Stomach smooth muscle (tissue), 2 donors: ENCODE measurements at regions not wholly inside any gene's neighbourhood (a gene's known extent, or its start where the extent isn't known, plus 50 kb on each side); places are given as distances from the start of the nearest gene placed in this dataset.

Experiments used
- H3K27ac ChIP-seq: one replicate; pipeline ENCODE4 v1.7.0; 2013; ENCODE audit warnings: mild to moderate bottlenecking, low read length, inconsistent platforms
- H3K27me3 ChIP-seq, 2 donors: one replicate each; pipeline ENCODE4 v1.7.0; 2013; ENCODE audit warnings: low read length in 2 of 2; ENCODE audit not compliant: insufficient read depth in 2 of 2, control insufficient read depth in 1 of 2
- H3K36me3 ChIP-seq, 2 donors: one replicate each; pipeline ENCODE4 v1.7.0; 2013; ENCODE audit warnings: low read length in 2 of 2; ENCODE audit not compliant: control insufficient read depth in 2 of 2, insufficient read depth in 2 of 2
- H3K4me1 ChIP-seq: one replicate; pipeline ENCODE4 v1.7.0; 2013; ENCODE audit warnings: low read length; ENCODE audit not compliant: control insufficient read depth, insufficient read depth
- H3K4me3 ChIP-seq, 2 donors: one replicate each; pipeline ENCODE4 v1.7.0; 2013; ENCODE audit warnings: low read length in 2 of 2
- H3K9ac ChIP-seq, 2 donors: one replicate each; pipeline ENCODE4 v1.7.0; 2013; ENCODE audit warnings: low read length in 2 of 2, mild to moderate bottlenecking in 1 of 2
- H3K9me3 ChIP-seq, 2 donors: one replicate each; pipeline ENCODE4 v1.7.0; 2013; ENCODE audit warnings: low read length in 2 of 2; ENCODE audit not compliant: control insufficient read depth in 2 of 2
- donor health status: healthy.
- donor health status: Pancreatic carcinoma.

DNA sequence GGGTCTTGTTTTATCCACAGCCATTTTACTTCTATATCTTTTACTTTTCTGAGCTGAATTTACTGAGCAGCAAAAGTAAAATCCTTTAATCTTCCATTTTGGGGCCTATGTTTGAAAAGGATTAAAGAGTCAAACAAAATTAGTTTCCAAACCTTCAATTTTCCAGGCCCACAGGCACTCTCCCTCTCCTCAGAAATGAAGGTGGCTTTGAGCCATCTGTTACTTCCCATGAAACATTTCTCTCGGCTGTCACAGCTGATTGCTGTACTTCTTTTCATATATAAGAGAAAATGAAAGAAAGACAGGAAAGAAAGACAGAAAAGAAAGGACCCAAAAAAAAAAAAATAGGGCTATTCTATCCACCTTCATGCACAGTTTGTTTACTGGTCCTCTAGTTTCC is 194.9 kb downstream of the LACC1 start:
- Histone ChIP-seq H3K9ac (peak overlapping the region in 1 of 2 donors; percentile 15), H3K9me3 (no peaks in the 10 kb centered on the region), H3K4me1 (peaks cover 3% of the 10 kb centered on the region), H3K4me3 (no peak overlapping the region), H3K36me3 (no peaks in the 10 kb centered on the region), H3K27ac (no peak overlapping the region), H3K27me3 (no peaks in the 10 kb centered on the region)

- Histone ChIP-seq H3K4me3 (no peak overlapping the region), H3K27ac (no peak overlapping the region), H3K9me3 (no peaks in the 10 kb centered on the region), H3K27me3 (no peaks in the 10 kb centered on the region), H3K36me3 (no peaks in the 10 kb centered on the region), H3K4me1 (peaks cover 3% of the 10 kb centered on the region), H3K9ac (peak overlapping the region in 1 of 2 donors; percentile 15)
Observed at GRCh38 chr13:44075113-44075512, 195.4 kb downstream of the LACC1 start.

- Histone ChIP-seq H3K4me3 (no peak overlapping the region), H3K9me3 (no peaks in the 10 kb centered on the region), H3K36me3 (no peaks in the 10 kb centered on the region), H3K4me1 (peaks cover 3% of the 10 kb centered on the region), H3K27ac (no peak overlapping the region), H3K27me3 (no peaks in the 10 kb centered on the region), H3K9ac (no peak overlapping the region)
Observed at GRCh38 chr13:44078806-44079376, 199.2 kb downstream of the LACC1 start.

DNA sequence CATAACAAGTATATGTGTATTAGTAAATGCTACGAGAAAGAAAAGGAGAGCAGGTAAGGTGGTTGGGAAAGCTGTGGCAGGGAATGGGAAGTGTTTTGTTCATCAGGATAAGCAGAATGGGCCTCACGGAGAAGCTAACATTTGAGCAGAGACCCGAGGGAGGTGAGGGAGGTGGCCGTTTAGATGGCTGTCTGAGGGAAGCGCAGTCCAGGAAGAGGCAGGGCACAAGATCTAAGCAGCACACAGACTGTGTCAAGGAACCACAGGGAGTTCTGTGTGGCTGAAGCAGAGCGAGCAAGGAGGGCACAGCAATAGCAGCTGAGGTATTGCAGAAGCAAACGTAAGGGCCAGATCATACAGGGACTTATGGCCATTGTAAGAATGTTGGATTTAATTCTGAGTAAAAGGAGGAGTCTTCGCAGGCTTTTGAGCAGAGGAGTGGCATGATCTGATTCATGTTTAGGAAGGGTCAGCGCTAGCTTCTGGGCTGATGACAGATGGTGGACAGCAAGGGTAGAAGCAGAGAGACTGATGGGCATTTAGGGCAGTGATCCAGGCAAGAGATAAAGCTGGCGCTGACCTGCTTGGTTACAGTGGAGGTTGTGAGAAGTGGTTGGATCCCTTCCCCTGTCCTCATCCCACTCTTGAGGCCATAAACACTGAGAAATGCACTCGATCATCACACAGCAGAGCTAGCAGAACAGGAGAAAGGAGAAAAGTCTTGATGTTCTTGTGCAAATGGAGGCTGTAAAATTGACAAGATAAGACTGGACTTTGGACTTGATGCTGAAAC is 199.9 kb downstream of the LACC1 start:
- Histone ChIP-seq H3K4me1 (peaks cover 3% of the 10 kb centered on the region), H3K9me3 (no peaks in the 10 kb centered on the region), H3K27me3 (no peaks in the 10 kb centered on the region), H3K9ac (no peak overlapping the region), H3K4me3 (no peak overlapping the region), H3K36me3 (no peaks in the 10 kb centered on the region), H3K27ac (no peak overlapping the region)

DNA sequence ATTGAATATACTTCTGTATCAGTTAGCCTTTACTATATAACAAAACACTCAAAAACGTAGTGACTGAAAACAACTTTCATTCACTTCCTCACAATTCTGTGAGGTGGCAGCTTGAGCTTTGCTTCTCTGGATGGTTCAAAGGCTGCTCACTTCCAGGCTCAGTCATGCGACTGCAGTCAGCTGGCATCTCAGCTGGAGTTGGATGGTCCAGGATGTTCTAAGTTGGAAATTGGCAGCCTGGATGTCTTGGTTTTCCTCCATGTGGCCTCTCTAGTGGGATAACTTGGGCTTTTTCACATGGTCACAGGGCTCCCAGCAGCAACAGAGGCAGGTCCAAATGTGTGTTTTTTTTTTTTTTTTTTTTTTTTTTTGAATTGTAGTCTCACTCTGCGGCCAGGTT is 204.4 kb downstream of the LACC1 start:
- no peak overlapping the region for H3K9ac ChIP-seq
- H3K9me3 ChIP-seq = no peaks in the 10 kb centered on the region
- no peak overlapping the region for H3K27ac ChIP-seq
- no peak overlapping the region for H3K4me3 ChIP-seq
- H3K4me1 ChIP-seq = no peaks in the 10 kb centered on the region
- no peaks in the 10 kb centered on the region for H3K36me3 ChIP-seq
- no peaks in the 10 kb centered on the region for H3K27me3 ChIP-seq

GRCh38 chr13:44086389-44086788 is 206.7 kb downstream of the LACC1 start:
- H3K27me3 ChIP-seq = no peaks in the 10 kb centered on the region

GRCh38 chr13:44088411-44088810 is 208.7 kb downstream of the LACC1 start:
- no peaks in the 10 kb centered on the region for H3K36me3 ChIP-seq
- H3K9me3 ChIP-seq = no peaks in the 10 kb centered on the region
- no peaks in the 10 kb centered on the region for H3K4me1 ChIP-seq
- no peaks in the 10 kb centered on the region for H3K27me3 ChIP-seq
- H3K27ac ChIP-seq = no peak overlapping the region
- no peak overlapping the region for H3K9ac ChIP-seq
- H3K4me3 ChIP-seq = no peak overlapping the region

More at GRCh38 chr13:44086389-44086788, 206.7 kb downstream of the LACC1 start:
- H3K36me3 ChIP-seq = no peaks in the 10 kb centered on the region
- H3K9me3 ChIP-seq = no peaks in the 10 kb centered on the region
- H3K4me3 ChIP-seq = no peak overlapping the region
- H3K9ac ChIP-seq = no peak overlapping the region
- H3K27ac ChIP-seq = no peak overlapping the region
- no peaks in the 10 kb centered on the region for H3K4me1 ChIP-seq

DNA sequence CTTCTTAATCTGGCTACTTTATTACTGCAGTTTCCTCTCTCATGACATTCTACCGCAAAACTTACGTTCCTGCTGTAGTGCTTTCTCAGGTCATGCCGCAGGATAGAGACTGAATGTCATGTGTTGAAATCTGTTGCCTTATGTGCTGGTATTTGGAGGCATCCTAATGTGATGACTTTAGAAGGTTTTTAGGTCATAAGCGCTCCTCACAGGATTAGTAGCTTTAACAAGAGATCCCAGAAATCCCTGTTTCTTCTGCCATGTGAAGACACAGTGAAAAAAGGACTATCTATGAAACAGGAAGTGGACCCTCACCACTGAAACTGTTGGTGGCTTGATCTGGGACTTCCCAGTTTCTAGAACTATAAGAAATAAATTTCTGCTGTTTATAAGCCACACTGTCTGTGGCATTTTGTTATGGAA is 209.3 kb downstream of the LACC1 start:
- no peak overlapping the region for H3K27ac ChIP-seq
- no peaks in the 10 kb centered on the region for H3K9me3 ChIP-seq
- H3K27me3 ChIP-seq = no peaks in the 10 kb centered on the region
- H3K4me1 ChIP-seq = no peaks in the 10 kb centered on the region
- no peaks in the 10 kb centered on the region for H3K36me3 ChIP-seq
- H3K9ac ChIP-seq = no peak overlapping the region
- no peak overlapping the region for H3K4me3 ChIP-seq

DNA sequence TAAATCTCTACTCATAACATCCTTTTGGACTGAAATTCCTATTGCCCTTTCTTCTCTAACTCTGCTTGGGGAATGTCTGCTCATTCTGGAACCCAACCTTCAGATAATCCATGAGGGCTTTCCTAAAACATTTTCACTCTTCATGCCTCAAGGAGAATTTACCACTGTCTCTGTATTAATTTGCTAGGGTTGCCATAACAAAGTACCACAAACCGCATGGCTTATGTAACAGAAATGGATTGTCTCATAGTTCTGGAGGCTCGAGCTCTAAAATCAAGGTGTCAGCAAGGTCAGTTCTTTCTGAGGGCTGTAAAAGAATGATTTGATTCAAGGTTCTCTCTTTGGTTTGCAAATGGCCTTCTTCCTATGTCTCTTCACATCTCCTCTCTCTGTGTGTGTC is 209.7 kb downstream of the LACC1 start:
- Histone ChIP-seq H3K4me1 (no peaks in the 10 kb centered on the region), H3K9ac (no peak overlapping the region), H3K27me3 (no peaks in the 10 kb centered on the region), H3K27ac (no peak overlapping the region), H3K36me3 (no peaks in the 10 kb centered on the region), H3K4me3 (no peak overlapping the region), H3K9me3 (no peaks in the 10 kb centered on the region)

DNA sequence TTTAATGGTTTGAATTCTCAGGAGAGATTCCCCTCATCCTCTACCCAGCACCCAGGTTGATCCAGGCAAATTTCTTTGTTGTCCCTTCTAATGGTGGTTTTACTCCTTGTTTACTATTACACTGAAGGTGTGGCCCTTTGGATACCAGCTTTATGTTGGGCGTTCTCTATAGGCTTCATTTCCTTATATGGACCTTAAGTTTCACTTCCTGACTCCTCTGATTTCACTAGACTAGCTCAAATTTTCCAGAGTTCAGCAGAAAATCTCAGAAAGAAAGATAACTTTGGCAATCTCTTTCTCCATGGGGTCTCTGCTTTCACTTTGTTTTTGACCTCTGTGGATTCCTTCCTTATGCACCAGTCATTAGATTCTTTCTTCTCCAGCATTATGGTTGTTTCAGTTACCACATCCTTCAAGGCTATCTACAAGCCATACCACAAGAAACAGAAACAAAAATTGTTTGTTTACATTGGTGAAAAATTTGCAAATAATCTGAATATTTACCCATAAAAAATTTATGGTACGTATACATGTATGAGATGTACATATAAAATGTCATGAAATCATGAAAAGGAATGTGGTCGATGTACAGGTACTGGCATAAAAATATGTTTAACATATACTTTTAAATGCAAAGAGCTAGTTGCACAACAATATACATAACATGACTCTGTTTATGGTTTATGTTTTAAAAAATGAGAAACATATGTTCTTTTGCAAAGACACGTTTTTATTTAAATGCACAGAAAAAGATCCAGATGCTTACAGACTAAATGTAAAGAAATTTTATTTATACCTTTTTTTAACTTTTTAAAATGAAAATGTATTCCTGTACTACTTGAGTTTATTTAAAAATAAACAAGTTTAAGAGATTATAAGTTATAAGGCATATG is 212.6 kb downstream of the LACC1 start:
- Histone ChIP-seq H3K27ac (no peak overlapping the region), H3K9me3 (no peaks in the 10 kb centered on the region), H3K36me3 (no peaks in the 10 kb centered on the region), H3K4me1 (no peaks in the 10 kb centered on the region), H3K9ac (no peak overlapping the region), H3K4me3 (no peak overlapping the region), H3K27me3 (no peaks in the 10 kb centered on the region)
